SK-N-SH (cell line): ENCODE measurements at regions not wholly inside any gene's neighbourhood (a gene's known extent, or its start where the extent isn't known, plus 50 kb on each side); places are given as distances from the start of the nearest gene placed in this dataset.

Source experiments
- YY1 ChIP-seq: IDR thresholded peaks from 2 replicates; pipeline ENCODE4 v1.4.0; 2012; ENCODE audit warnings: low read depth, mild to moderate bottlenecking
- TF ChIP-seq, protein P1 (sequence below): fragments of 150-350 bp; IDR thresholded peaks from 2 replicates; pipeline ENCODE4 v1.6.1; 2017; ENCODE audit warnings: antibody characterized with exemption, low read length, low read depth, borderline replicate concordance

DNA sequence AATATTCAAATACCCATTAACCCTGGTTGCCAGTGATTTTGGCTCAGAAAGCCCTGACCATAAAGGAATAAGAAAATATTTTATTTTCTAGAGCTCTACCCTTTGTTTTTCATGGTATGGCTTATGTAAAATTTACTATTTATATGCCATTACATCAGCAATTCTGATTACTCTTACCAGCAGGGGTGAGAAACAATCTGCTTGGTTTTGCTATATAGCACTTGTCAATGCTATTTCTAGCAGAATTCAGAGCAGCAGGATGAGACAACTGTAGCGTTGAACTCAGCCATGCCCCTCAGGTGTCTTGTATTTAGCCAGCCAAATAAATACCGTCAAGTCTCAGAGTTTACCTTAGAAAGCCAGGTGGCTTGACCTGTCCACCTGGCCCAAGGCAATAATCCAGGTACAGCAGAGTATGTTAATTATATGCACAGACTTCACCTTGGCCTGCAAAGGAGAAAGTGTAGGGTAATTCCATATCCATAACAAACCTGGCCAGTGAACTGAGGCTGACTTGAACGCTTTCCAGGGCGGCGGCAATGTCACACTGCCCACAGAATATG, 1303.5 kb downstream of the RAPGEF2 start:
- TF ChIP-seq, protein P1, sequence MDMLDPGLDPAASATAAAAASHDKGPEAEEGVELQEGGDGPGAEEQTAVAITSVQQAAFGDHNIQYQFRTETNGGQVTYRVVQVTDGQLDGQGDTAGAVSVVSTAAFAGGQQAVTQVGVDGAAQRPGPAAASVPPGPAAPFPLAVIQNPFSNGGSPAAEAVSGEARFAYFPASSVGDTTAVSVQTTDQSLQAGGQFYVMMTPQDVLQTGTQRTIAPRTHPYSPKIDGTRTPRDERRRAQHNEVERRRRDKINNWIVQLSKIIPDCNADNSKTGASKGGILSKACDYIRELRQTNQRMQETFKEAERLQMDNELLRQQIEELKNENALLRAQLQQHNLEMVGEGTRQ: no peak
- TF ChIP-seq YY1: no peak
